HEK293 (cell line): ENCODE measurements at regions not wholly inside any gene's neighbourhood (a gene's known extent, or its start where the extent isn't known, plus 50 kb on each side); places are given as distances from the start of the nearest gene placed in this dataset.

Source experiments
- CTCF ChIA-PET: fragments of 350-600 bp; formaldehyde crosslinking; extraction: SDS; loops from one replicate; lab custom pipeline; 2021; ENCODE audit warnings: antibody characterized with exemption; lab: Yijun Ruan, JAX
- POLR2A ChIA-PET: fragments of 300-600 bp; formaldehyde crosslinking; extraction: SDS; loops from one replicate; lab custom pipeline; 2020; ENCODE audit warnings: antibody characterized with exemption, inconsistent platforms; lab: Yijun Ruan, JAX
- H3K27ac ChIP-seq: fragments of 200-500 bp; sonication (Bioruptor generic); 2 replicates; pipeline ENCODE4 v1.5.1; 2014; ENCODE audit warnings: low read depth, low read length, control low read depth, inconsistent platforms; ENCODE audit errors: extremely low read depth
- H3K36me3 ChIP-seq, 2 experiments: fragments of 200-500 bp in 1 of 2; sonication (Bioruptor generic) in 1 of 2; 1 replicate in 1 of 2; 2 replicates in 1 of 2; pipeline ENCODE4 v1.5.1; 2014 to 2017; ENCODE audit warnings: inconsistent platforms in 2 of 2, low read length in 2 of 2; ENCODE audit not compliant: control insufficient read depth in 2 of 2, insufficient read depth in 1 of 2
- H3K4me1 ChIP-seq: fragments of 200-500 bp; sonication (Bioruptor generic); 2 replicates; pipeline ENCODE4 v1.5.1; 2014; ENCODE audit warnings: mild to moderate bottlenecking, low read length, inconsistent platforms; ENCODE audit not compliant: control insufficient read depth, insufficient read depth
- H3K4me3 ChIP-seq: 2 replicates; pipeline ENCODE4 v1.5.1; 2011; ENCODE audit warnings: low read depth, mild to moderate bottlenecking, control low read depth, low read length, moderate library complexity
- H3K9me3 ChIP-seq: fragments of 200-500 bp; sonication (Bioruptor generic); 2 replicates; pipeline ENCODE4 v1.5.1; 2014; ENCODE audit warnings: low read depth, low read length, inconsistent platforms; ENCODE audit not compliant: control insufficient read depth, insufficient read depth
- MEIS1 ChIP-seq: sonication (generic); formaldehyde crosslinking; IDR thresholded peaks from 2 replicates; pipeline ENCODE4 v1.8.1; 2022; ENCODE audit warnings: missing genetic modification reagents, mild to moderate bottlenecking, borderline replicate concordance
- PRDM2 ChIP-seq: fragments of 450-650 bp; formaldehyde crosslinking; IDR thresholded peaks from 2 replicates; pipeline ENCODE4 v1.5.1; 2016; ENCODE audit warnings: missing biosample characterization, missing genetic modification characterization, borderline replicate concordance
- ZNF157 ChIP-seq: fragments of 450-650 bp; formaldehyde crosslinking; IDR thresholded peaks from 2 replicates; pipeline ENCODE4 v1.5.1; 2016; ENCODE audit warnings: missing biosample characterization, missing genetic modification characterization
- ZNF292 ChIP-seq: fragments of 450-650 bp; formaldehyde crosslinking; IDR thresholded peaks from 2 replicates; pipeline ENCODE4 v1.5.1; 2016; ENCODE audit warnings: low read depth, missing biosample characterization, missing genetic modification characterization, borderline replicate concordance
- ZNF350 ChIP-seq: fragments of 450-650 bp; formaldehyde crosslinking; IDR thresholded peaks from 2 replicates; pipeline ENCODE4 v1.5.0; 2017; ENCODE audit warnings: missing biosample characterization, mild to moderate bottlenecking, missing genetic modification characterization
- ZNF398 ChIP-seq: fragments of 450-650 bp; formaldehyde crosslinking; IDR thresholded peaks from 2 replicates; pipeline ENCODE4 v1.5.1; 2017; ENCODE audit warnings: missing biosample characterization, missing genetic modification characterization
- ZNF433 ChIP-seq: fragments of 450-650 bp; formaldehyde crosslinking; IDR thresholded peaks from 2 replicates; pipeline ENCODE4 v1.5.1; 2016; ENCODE audit warnings: missing biosample characterization, missing genetic modification characterization, low read depth
- ZNF449 ChIP-seq: fragments of 450-650 bp; formaldehyde crosslinking; IDR thresholded peaks from 2 replicates; pipeline ENCODE4 v1.5.1; 2017; ENCODE audit warnings: missing biosample characterization, mild to moderate bottlenecking, missing genetic modification characterization, moderate library complexity
- ZNF571 ChIP-seq: fragments of 450-650 bp; formaldehyde crosslinking; IDR thresholded peaks from 2 replicates; pipeline ENCODE4 v1.5.0; 2017; ENCODE audit warnings: missing biosample characterization, missing genetic modification characterization
- ZNF610 ChIP-seq: fragments of 450-650 bp; formaldehyde crosslinking; IDR thresholded peaks from 2 replicates; pipeline ENCODE4 v1.5.1; 2016; ENCODE audit warnings: missing biosample characterization, missing genetic modification characterization, borderline replicate concordance
- ZNF624 ChIP-seq: fragments of 450-650 bp; formaldehyde crosslinking; IDR thresholded peaks from 2 replicates; pipeline ENCODE4 v1.5.1; 2017; ENCODE audit warnings: missing biosample characterization, missing genetic modification characterization
- ZNF626 ChIP-seq: fragments of 450-650 bp; sonication (Bioruptor Pico); formaldehyde crosslinking; IDR thresholded peaks from 2 replicates; pipeline ENCODE4 v1.5.1; 2018; ENCODE audit warnings: missing biosample characterization, missing genetic modification characterization, inconsistent platforms
- ZNF768 ChIP-seq: fragments of 450-650 bp; formaldehyde crosslinking; IDR thresholded peaks from 2 replicates; pipeline ENCODE4 v1.5.1; 2018; ENCODE audit warnings: missing biosample characterization, mild to moderate bottlenecking, missing genetic modification characterization
- ZSCAN5A ChIP-seq: fragments of 450-650 bp; formaldehyde crosslinking; IDR thresholded peaks from 2 replicates; pipeline ENCODE4 v1.5.1; 2016; ENCODE audit warnings: missing biosample characterization, missing genetic modification characterization
- ZXDB ChIP-seq: fragments of 450-650 bp; formaldehyde crosslinking; IDR thresholded peaks from 2 replicates; pipeline ENCODE4 v1.5.1; 2016; ENCODE audit warnings: missing biosample characterization, missing genetic modification characterization
- TF ChIP-seq, protein P1 (sequence below): fragments of 450-650 bp; formaldehyde crosslinking; IDR thresholded peaks from 2 replicates; pipeline ENCODE4 v1.5.1; 2016; ENCODE audit warnings: missing biosample characterization, missing genetic modification characterization
- TF ChIP-seq, protein P2 (sequence below): sonication (generic); formaldehyde crosslinking; IDR thresholded peaks from 2 replicates; pipeline ENCODE4 v1.8.1; 2022; ENCODE audit warnings: mild to moderate bottlenecking, moderate library complexity, missing genetic modification reagents

GRCh38 chr16:47983999-47984580 lies 171.7 kb downstream of the ABCC12 start:
- Histone ChIP-seq H3K27ac (no peak overlapping the region), H3K4me3 (no peak overlapping the region), H3K36me3 (no peaks in the 10 kb centered on the region), H3K9me3 (no peaks in the 10 kb centered on the region), H3K4me1 (no peaks in the 10 kb centered on the region)
- no peak for TF ChIP-seq ZNF433 (tag by site-specific recombination)
- no peak for TF ChIP-seq ZNF292 (tag by site-specific recombination)
- no peak for TF ChIP-seq ZNF610 (tag by site-specific recombination)
- TF ChIP-seq ZXDB (tag by site-specific recombination), result no peak
- no peak for TF ChIP-seq ZNF571 (tag by site-specific recombination)
- no peak for TF ChIP-seq ZNF398
- no peak for TF ChIP-seq ZNF626
- TF ChIP-seq, protein P1, sequence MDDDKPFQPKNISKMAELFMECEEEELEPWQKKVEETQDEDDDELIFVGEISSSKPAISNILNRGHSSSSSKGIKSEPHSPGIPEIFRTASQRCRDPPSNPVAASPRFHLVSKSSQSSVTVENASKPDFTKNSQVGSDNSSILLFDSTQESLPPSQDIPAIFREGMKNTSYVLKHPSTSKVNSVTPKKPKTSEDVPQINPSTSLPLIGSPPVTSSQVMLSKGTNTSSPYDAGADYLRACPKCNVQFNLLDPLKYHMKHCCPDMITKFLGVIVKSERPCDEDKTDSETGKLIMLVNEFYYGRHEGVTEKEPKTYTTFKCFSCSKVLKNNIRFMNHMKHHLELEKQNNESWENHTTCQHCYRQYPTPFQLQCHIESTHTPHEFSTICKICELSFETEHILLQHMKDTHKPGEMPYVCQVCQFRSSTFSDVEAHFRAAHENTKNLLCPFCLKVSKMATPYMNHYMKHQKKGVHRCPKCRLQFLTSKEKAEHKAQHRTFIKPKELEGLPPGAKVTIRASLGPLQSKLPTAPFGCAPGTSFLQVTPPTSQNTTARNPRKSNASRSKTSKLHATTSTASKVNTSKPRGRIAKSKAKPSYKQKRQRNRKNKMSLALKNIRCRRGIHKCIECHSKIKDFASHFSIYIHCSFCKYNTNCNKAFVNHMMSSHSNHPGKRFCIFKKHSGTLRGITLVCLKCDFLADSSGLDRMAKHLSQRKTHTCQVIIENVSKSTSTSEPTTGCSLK (tag by site-specific recombination), result no peak
- no peak for TF ChIP-seq ZSCAN5A (tag by site-specific recombination)
- POLR2A ChIA-PET, result no interaction called here
- CTCF ChIA-PET, result interaction anchor here (0.6 kb wide), 1 partner anchor 902 kb away, joined by 3 read pairs; no protein-coding TSS in a partner anchor

DNA sequence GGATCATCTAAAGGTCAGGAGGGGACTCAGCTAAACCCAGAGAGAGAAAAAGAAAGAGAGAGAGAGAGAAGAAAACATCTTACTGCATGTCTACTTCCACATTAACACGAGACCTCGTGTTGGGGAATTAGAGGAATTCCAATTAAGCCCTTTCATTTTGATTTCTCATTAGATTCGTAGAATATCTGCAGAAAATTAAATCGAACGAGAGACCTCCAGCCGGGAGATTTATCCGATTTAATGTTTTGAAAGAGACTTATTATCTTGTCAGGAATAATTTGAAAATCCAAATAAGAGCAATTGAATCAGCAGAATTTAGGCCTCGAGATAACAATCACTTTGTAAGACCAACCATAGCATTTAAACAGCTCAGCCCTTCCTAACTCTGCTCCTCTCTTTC lies 175.6 kb downstream of the ABCC12 start:
- H3K4me1 ChIP-seq, result no peaks in the 10 kb centered on the region; the same call in 1 of the 2 replicates
- ChIA-PET CTCF (interaction anchor here (0.7 to 0.9 kb wide), 2 partner anchors 185 to 318 kb away, joined by 3 read pairs; no protein-coding TSS in a partner anchor), POLR2A (no interaction called here)
- no peak overlapping the region for H3K27ac ChIP-seq
- no peaks in the 10 kb centered on the region for H3K9me3 ChIP-seq
- no peak overlapping the region for H3K4me3 ChIP-seq
- no peaks in the 10 kb centered on the region for H3K36me3 ChIP-seq
- TF ChIP-seq ZXDB (tag by site-specific recombination), result no peak
- no peak for TF ChIP-seq PRDM2 (tag by site-specific recombination)
- TF ChIP-seq MEIS1, result no peak
- TF ChIP-seq ZNF624 (tag by site-specific recombination), result no peak
- TF ChIP-seq ZNF157 (tag by site-specific recombination), result no peak
- TF ChIP-seq ZNF768 (tag by site-specific recombination), result no peak
- TF ChIP-seq, protein P2, sequence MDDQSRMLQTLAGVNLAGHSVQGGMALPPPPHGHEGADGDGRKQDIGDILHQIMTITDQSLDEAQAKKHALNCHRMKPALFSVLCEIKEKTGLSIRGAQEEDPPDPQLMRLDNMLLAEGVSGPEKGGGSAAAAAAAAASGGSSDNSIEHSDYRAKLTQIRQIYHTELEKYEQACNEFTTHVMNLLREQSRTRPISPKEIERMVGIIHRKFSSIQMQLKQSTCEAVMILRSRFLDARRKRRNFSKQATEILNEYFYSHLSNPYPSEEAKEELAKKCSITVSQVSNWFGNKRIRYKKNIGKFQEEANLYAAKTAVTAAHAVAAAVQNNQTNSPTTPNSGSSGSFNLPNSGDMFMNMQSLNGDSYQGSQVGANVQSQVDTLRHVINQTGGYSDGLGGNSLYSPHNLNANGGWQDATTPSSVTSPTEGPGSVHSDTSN (CRISPR knock-in tag), result no peak
- no peak for TF ChIP-seq ZNF350 (tag by site-specific recombination)
- TF ChIP-seq ZNF449, result no peak
